ENCODE measurements at regions not wholly inside any gene's neighbourhood (a gene's known extent, or its start where the extent isn't known, plus 50 kb on each side); places are given as distances from the start of the nearest gene placed in this dataset.
"Not testable (repeated sequence)": the region's sequence is repeated elsewhere in the genome, so short reads cannot be mapped to it uniquely, and the experiment has no call there.

DNA sequence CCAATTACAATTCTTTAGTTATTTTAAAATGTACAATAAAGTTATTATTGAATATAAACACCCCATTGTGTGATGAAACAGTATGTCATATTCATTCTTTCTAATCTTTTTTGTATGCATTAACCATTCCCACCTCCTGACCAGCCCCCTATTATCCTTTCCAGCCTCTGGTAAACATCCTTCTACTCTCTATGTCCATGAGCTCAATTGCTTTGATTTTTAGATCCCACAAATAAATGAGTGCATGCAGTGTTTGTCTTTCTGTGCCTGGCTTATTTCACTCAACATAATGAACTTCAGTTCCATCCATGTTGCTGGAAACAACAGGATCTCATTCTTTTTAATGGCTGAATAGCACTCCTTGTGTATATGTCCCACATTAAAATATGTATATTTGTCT is 1858.9 kb upstream of the C9orf72 start:
- TF ChIP-seq RXRA (IDR thresholded peaks at IDR 0.05; ENCODE audit: insufficient read depth, low read depth, low read length), result no peak
- TF ChIP-seq POU5F1 (IDR thresholded peaks at IDR 0.05; ENCODE audit: low read depth, low read length), result no peak
- no peak overlapping the region for H3K56ac ChIP-seq (replicated peaks; ENCODE audit: insufficient read length, low read depth, low read length)
- no peaks in the 10 kb centered on the region for H3K79me1 ChIP-seq (ENCODE audit: low read depth, low read length)
- H3K27me3 ChIP-seq (replicated peaks in 1 of 4; ENCODE audit: control insufficient read depth in 3 of 4, extremely low read depth in 1 of 4, insufficient read depth in 3 of 4, low read length in 3 of 4), result no peaks in the 10 kb centered on the region
- no peak overlapping the region for H4K91ac ChIP-seq (replicated peaks; ENCODE audit: insufficient read length, low read length)
- H2BK5ac ChIP-seq (ENCODE audit: low read depth, low read length), result no peak overlapping the region
- H3K36me3 ChIP-seq (ENCODE audit: control insufficient read depth in 2 of 4, insufficient read depth in 4 of 4, low read length in 3 of 4), result no peaks in the 10 kb centered on the region
- H3K4me2 ChIP-seq (ENCODE audit: insufficient read depth in 1 of 2, low read depth in 2 of 2, low read length in 2 of 2), result no peak overlapping the region
- no peak for FAIRE-seq
- H2BK120ac ChIP-seq (replicated peaks; ENCODE audit: low read depth, low read length), result no peak overlapping the region
- H3K23me2 ChIP-seq (ENCODE audit: low read depth, low read length), result no peaks in the 10 kb centered on the region
- ChIA-PET CTCF (ENCODE audit: partially characterized antibody) (no interaction called here), POLR2A (ENCODE audit: partially characterized antibody) (no interaction called here)
- no peak overlapping the region for H4K8ac ChIP-seq (ENCODE audit: extremely low read depth, insufficient read depth, low read length)
- H3K14ac ChIP-seq (ENCODE audit: insufficient read length), result no peak overlapping the region
- no peak overlapping the region for H3K27ac ChIP-seq (ENCODE audit: low read depth, low read length)
- H3K9ac ChIP-seq (replicated peaks in 1 of 4; ENCODE audit: extremely low read depth in 1 of 4, low read depth in 3 of 4, low read length in 3 of 4), result no peak overlapping the region
- H3K4me3 ChIP-seq (ENCODE audit: extremely low read depth in 1 of 4, insufficient read depth in 2 of 4, low read depth in 3 of 4, low read length in 4 of 4), result no peak overlapping the region
- H2AK5ac ChIP-seq (ENCODE audit: low read depth, low read length), result no peak overlapping the region
- no peak overlapping the region for H4K5ac ChIP-seq (ENCODE audit: insufficient read length, low read depth, low read length)
- H3K79me2 ChIP-seq (ENCODE audit: control insufficient read depth in 1 of 2, insufficient read depth in 2 of 2, low read length in 2 of 2), result no peaks in the 10 kb centered on the region
- no peak overlapping the region for H3K4ac ChIP-seq (replicated peaks; ENCODE audit: insufficient read length, low read depth, low read length)
- no peak for DNase-seq (ENCODE audit: low read depth in 1 of 2, low spot score in 2 of 2)
- no peak overlapping the region for H3K18ac ChIP-seq (ENCODE audit: extremely low read depth, low read length)
- no peaks in the 10 kb centered on the region for H4K20me1 ChIP-seq (replicated peaks in 1 of 2; ENCODE audit: control insufficient read depth in 1 of 2, insufficient read depth in 2 of 2, low read length in 2 of 2)
- H2AFZ ChIP-seq (ENCODE audit: low read length), result no peak overlapping the region
- no peak overlapping the region for H3K23ac ChIP-seq (ENCODE audit: insufficient read length)
- H2BK20ac ChIP-seq (ENCODE audit: low read length), result no peak overlapping the region
- H2BK15ac ChIP-seq (ENCODE audit: low read length), result no peak overlapping the region
- no peaks in the 10 kb centered on the region for H3K4me1 ChIP-seq (replicated peaks in 1 of 4; ENCODE audit: control insufficient read depth in 3 of 4, insufficient read depth in 4 of 4, low read length in 3 of 4)
- H2BK12ac ChIP-seq (ENCODE audit: low read depth, low read length), result no peak overlapping the region
- no peaks in the 10 kb centered on the region for H3K9me3 ChIP-seq (ENCODE audit: insufficient read depth in 2 of 2, low read depth in 1 of 2, low read length in 1 of 2)

DNA sequence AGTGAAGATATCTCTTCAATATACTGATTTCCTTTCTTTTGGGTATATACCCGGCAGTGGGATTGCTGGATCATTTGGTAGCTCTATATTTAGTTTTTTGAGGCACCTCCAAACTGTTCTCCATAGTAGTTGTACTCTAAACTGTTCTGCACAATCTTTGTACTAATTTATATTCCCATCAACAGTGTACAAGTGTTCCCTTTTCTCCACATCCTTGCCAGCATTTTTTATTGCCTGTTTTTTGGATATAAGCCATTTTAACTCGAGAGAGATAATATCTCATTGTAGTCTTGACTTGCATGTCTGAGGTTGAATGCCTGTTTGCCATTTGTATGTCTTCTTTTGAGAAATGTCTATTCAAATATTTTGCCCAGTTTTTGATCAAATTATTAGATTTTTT is 1859.4 kb upstream of the C9orf72 start:
- H2BK5ac ChIP-seq (ENCODE audit: low read depth, low read length); H2BK120ac ChIP-seq (replicated peaks; ENCODE audit: low read depth, low read length); FAIRE-seq; H3K9me3 ChIP-seq (ENCODE audit: insufficient read depth in 2 of 2, low read depth in 1 of 2, low read length in 1 of 2); H3K23me2 ChIP-seq (ENCODE audit: low read depth, low read length); H3K27ac ChIP-seq (ENCODE audit: low read depth, low read length); H3K4ac ChIP-seq (replicated peaks; ENCODE audit: insufficient read length, low read depth, low read length); H3K56ac ChIP-seq (replicated peaks; ENCODE audit: insufficient read length, low read depth, low read length); H3K27me3 ChIP-seq (replicated peaks in 1 of 4; ENCODE audit: control insufficient read depth in 3 of 4, extremely low read depth in 1 of 4, insufficient read depth in 3 of 4, low read length in 3 of 4); H2AK5ac ChIP-seq (ENCODE audit: low read depth, low read length); H3K36me3 ChIP-seq (ENCODE audit: control insufficient read depth in 2 of 4, insufficient read depth in 4 of 4, low read length in 3 of 4); DNase-seq (ENCODE audit: low read depth in 1 of 2, low spot score in 2 of 2); H3K4me3 ChIP-seq (ENCODE audit: extremely low read depth in 1 of 4, insufficient read depth in 2 of 4, low read depth in 3 of 4, low read length in 4 of 4); H2BK15ac ChIP-seq (ENCODE audit: low read length); H3K23ac ChIP-seq (ENCODE audit: insufficient read length); H2AFZ ChIP-seq (ENCODE audit: low read length); H3K79me2 ChIP-seq (ENCODE audit: control insufficient read depth in 1 of 2, insufficient read depth in 2 of 2, low read length in 2 of 2); H4K5ac ChIP-seq (ENCODE audit: insufficient read length, low read depth, low read length); H3K4me2 ChIP-seq (ENCODE audit: insufficient read depth in 1 of 2, low read depth in 2 of 2, low read length in 2 of 2); H3K4me1 ChIP-seq (replicated peaks in 1 of 4; ENCODE audit: control insufficient read depth in 3 of 4, insufficient read depth in 4 of 4, low read length in 3 of 4); H3K14ac ChIP-seq (ENCODE audit: insufficient read length); POLR2A ChIA-PET (ENCODE audit: partially characterized antibody); H2BK20ac ChIP-seq (ENCODE audit: low read length); H4K8ac ChIP-seq (ENCODE audit: extremely low read depth, insufficient read depth, low read length); H4K20me1 ChIP-seq (replicated peaks in 1 of 2; ENCODE audit: control insufficient read depth in 1 of 2, insufficient read depth in 2 of 2, low read length in 2 of 2); H4K91ac ChIP-seq (replicated peaks; ENCODE audit: insufficient read length, low read length); H3K18ac ChIP-seq (ENCODE audit: extremely low read depth, low read length); H3K79me1 ChIP-seq (ENCODE audit: low read depth, low read length); H3K9ac ChIP-seq (replicated peaks in 1 of 4; ENCODE audit: extremely low read depth in 1 of 4, low read depth in 3 of 4, low read length in 3 of 4); H2BK12ac ChIP-seq (ENCODE audit: low read depth, low read length): not testable (repeated sequence)
- 84% methylated on average over 2 of the region's 2 CpGs; no CpG with 5 or more reads in 1 of the 2 experiments for WGBS, 2 experiments (ENCODE audit: extremely low coverage in 1 of 2, insufficient coverage in 1 of 2, insufficient read length in 1 of 2, insufficient replicate concordance in 2 of 2, low coverage in 1 of 2, low lambda C conversion rate in 2 of 2, missing lambda C conversion rate in 1 of 2)
- CTCF ChIA-PET (ENCODE audit: partially characterized antibody), result interaction anchor here (0.8 kb wide), 1 partner anchor 10 kb away, joined by 3 read pairs; no protein-coding TSS in a partner anchor
